ENCODE measurements at regions not wholly inside any gene's neighbourhood (a gene's known extent, or its start where the extent isn't known, plus 50 kb on each side); places are given as distances from the start of the nearest gene placed in this dataset.

DNA sequence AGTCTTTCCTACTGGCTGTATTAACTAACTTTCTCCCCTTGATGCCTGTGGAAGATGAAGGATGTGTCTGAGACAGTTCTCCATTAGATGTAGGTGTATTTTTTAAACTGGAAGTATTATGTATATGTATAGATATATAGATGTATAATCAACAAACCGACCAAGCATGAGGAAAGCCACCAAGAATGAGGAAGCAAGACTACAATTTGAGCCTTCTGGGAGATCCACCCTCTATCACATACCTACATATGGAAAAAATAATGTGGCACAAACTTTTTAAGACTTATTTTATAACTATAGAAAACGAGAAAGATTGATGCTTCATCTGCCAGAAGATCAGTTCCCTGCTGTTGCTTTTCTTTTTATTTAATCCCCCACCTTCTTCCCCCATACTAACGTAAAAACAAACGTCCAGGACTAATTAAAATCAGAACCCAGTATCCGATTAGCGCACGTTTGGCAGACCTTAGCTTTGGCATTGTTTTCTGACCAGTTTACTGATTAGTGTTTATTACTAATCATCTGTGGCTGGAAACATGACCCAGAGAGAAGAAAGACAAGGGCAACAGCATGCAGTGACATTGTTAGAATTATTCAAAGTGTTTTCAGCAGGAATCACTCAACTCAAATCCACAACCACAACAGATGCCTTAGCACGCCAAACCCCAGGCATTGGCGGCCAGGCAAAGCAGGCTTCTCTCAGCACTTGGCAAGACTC lies 490.2 kb downstream of the EBF1 start:
- H3K4me3 ChIP-seq, result no peak overlapping the region
- WGBS, result 80% methylated on average over 9 of the region's 9 CpGs
- no peaks in the 10 kb centered on the region for H3K36me3 ChIP-seq
- no peak for DNase-seq (ENCODE audit: extremely low spot score)
- intact Hi-C loops (cut with DNase I), result no loop called here
- H3K27ac ChIP-seq (replicated peaks in 1 of 4), result no peak overlapping the region
- TF ChIP-seq, protein P1, sequence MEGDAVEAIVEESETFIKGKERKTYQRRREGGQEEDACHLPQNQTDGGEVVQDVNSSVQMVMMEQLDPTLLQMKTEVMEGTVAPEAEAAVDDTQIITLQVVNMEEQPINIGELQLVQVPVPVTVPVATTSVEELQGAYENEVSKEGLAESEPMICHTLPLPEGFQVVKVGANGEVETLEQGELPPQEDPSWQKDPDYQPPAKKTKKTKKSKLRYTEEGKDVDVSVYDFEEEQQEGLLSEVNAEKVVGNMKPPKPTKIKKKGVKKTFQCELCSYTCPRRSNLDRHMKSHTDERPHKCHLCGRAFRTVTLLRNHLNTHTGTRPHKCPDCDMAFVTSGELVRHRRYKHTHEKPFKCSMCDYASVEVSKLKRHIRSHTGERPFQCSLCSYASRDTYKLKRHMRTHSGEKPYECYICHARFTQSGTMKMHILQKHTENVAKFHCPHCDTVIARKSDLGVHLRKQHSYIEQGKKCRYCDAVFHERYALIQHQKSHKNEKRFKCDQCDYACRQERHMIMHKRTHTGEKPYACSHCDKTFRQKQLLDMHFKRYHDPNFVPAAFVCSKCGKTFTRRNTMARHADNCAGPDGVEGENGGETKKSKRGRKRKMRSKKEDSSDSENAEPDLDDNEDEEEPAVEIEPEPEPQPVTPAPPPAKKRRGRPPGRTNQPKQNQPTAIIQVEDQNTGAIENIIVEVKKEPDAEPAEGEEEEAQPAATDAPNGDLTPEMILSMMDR (IDR thresholded peaks at IDR 0.05), result no peak
- TF ChIP-seq POLR2AphosphoS5 (IDR thresholded peaks at IDR 0.05), result no peak
- no peak for TF ChIP-seq EP300 (IDR thresholded peaks at IDR 0.05)
- no peak for TF ChIP-seq POLR2A (IDR thresholded peaks at IDR 0.05; ENCODE audit: low read depth)
- no peaks in the 10 kb centered on the region for H3K4me1 ChIP-seq
- H3K9me3 ChIP-seq, result no peaks in the 10 kb centered on the region
- no peaks in the 10 kb centered on the region for H3K27me3 ChIP-seq

DNA sequence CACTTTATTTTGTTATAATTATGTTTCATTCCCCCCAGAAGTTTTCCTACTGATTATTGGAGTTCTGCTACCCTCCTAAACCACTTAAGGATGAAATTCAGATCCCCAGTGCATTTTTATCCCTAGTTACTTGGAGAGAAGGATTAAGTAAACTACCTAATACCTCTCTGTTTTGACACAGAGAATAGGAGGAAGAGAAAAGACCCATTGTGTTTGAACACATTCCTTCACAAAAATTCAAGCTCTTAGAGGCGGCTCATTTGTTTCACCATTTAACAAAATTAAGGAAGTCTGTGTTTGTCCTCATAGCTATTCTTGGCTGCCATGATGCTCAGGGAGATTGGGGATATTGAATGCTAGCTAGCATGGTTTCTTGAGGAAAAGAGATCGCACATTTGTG lies 492.6 kb downstream of the EBF1 start:
- no peak for DNase-seq (ENCODE audit: extremely low spot score)
- H3K36me3 ChIP-seq, result no peaks in the 10 kb centered on the region
- H3K4me3 ChIP-seq, result no peak overlapping the region
- H3K4me1 ChIP-seq, result no peaks in the 10 kb centered on the region
- intact Hi-C loops (cut with DNase I), result no loop called here
- H3K27ac ChIP-seq (replicated peaks in 1 of 4), result no peak overlapping the region
- WGBS, result 85% methylated on average over 2 of the region's 2 CpGs
- TF ChIP-seq EP300 (IDR thresholded peaks at IDR 0.05), result no peak
- TF ChIP-seq, protein P1 (IDR thresholded peaks at IDR 0.05), result no peak
- TF ChIP-seq POLR2A (IDR thresholded peaks at IDR 0.05; ENCODE audit: low read depth), result no peak
- TF ChIP-seq POLR2AphosphoS5 (IDR thresholded peaks at IDR 0.05), result no peak
- H3K27me3 ChIP-seq, result no peaks in the 10 kb centered on the region
- no peaks in the 10 kb centered on the region for H3K9me3 ChIP-seq

DNA sequence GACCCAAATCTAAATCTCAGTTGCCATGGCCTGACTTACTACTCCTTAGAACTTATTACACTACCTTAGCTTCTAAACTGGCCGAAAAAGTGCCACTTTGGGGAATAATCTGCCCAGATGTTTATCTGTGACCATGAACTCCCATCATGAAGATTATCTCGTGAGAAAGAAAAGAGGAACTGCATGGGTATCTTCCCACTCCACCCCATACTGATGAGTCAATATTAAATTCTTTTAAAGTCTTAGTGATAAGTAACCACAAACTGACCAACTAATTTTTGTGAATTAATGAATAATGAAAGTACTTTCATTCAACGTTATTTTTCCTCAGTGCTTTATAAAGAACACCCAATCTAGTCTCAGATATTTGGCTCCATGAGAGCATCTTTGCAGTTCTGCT lies 493.5 kb downstream of the EBF1 start:
- Histone ChIP-seq H3K4me3 (no peak overlapping the region), H3K27ac (replicated peaks in 1 of 4) (no peak overlapping the region), H3K9me3 (no peaks in the 10 kb centered on the region), H3K4me1 (no peaks in the 10 kb centered on the region), H3K36me3 (no peaks in the 10 kb centered on the region), H3K27me3 (no peaks in the 10 kb centered on the region)
- no peak for TF ChIP-seq EP300 (IDR thresholded peaks at IDR 0.05)
- TF ChIP-seq POLR2AphosphoS5 (IDR thresholded peaks at IDR 0.05), result no peak
- TF ChIP-seq, protein P1 (IDR thresholded peaks at IDR 0.05), result no peak
- TF ChIP-seq POLR2A (IDR thresholded peaks at IDR 0.05; ENCODE audit: low read depth), result no peak
- intact Hi-C loops (cut with DNase I), result no loop called here
- WGBS, result 82% methylated on average over 3 of the region's 3 CpGs
- DNase-seq (ENCODE audit: extremely low spot score), result no peak

DNA sequence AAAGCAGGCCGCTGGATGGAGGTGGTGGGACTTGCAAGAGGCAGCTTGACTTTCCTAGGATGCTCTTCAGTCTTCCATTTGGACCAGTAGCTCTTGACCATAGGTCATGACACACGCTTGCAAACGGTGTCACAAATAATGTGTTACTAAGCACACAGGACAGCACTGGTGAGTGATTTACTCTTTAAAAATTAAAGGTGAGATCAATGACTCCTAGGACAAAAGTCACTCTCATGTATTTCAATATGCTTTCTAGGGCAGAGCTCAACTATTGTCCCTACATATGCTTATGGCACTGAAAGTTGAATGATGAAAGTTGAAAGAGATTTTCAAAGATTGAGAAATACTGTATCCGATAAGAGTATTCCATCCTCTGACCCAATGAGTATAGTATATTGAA lies 496.7 kb downstream of the EBF1 start:
- no peaks in the 10 kb centered on the region for H3K9me3 ChIP-seq
- no peaks in the 10 kb centered on the region for H3K36me3 ChIP-seq
- 96% methylated on average over 4 of the region's 4 CpGs for WGBS
- TF ChIP-seq, protein P1 (IDR thresholded peaks at IDR 0.05), result no peak
- TF ChIP-seq POLR2AphosphoS5 (IDR thresholded peaks at IDR 0.05) (no peak), EP300 (IDR thresholded peaks at IDR 0.05) (no peak), POLR2A (IDR thresholded peaks at IDR 0.05; ENCODE audit: low read depth) (no peak)
- no peak overlapping the region for H3K4me3 ChIP-seq
- intact Hi-C loops (cut with DNase I), result no loop called here
- H3K27ac ChIP-seq (replicated peaks in 1 of 4), result no peak overlapping the region
- DNase-seq (ENCODE audit: extremely low spot score), result no peak
- H3K4me1 ChIP-seq, result no peaks in the 10 kb centered on the region
- H3K27me3 ChIP-seq, result no peaks in the 10 kb centered on the region

DNA sequence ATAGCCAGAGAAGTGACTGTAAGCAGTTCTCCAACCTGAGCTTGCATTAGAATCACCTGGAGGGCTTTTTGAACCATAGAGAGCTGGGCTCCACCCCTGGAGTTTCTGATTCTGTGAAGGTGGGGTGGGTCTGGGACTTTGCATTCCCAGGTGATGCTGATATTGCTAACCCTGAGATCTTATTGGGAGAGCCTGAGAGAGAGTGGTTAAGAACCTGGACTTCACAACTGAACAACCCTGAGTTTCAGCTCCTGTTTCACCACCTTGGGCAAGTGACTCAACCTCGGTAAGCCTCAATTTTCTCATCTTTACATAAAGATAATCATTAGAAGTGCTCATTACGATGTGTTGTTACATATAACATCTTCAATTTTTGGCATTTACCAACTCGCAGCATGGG lies 498.6 kb downstream of the EBF1 start:
- 92% methylated on average over 3 of the region's 3 CpGs for WGBS
- intact Hi-C loops (cut with DNase I), result no loop called here

More for the DNA sequence above, 498.6 kb downstream of the EBF1 start:
- Histone ChIP-seq H3K4me1 (no peaks in the 10 kb centered on the region), H3K27me3 (no peaks in the 10 kb centered on the region), H3K27ac (replicated peaks in 1 of 4) (no peak overlapping the region), H3K4me3 (no peak overlapping the region), H3K36me3 (no peaks in the 10 kb centered on the region), H3K9me3 (no peaks in the 10 kb centered on the region)
- TF ChIP-seq, protein P1 (IDR thresholded peaks at IDR 0.05), result no peak
- TF ChIP-seq EP300 (IDR thresholded peaks at IDR 0.05) (no peak), POLR2AphosphoS5 (IDR thresholded peaks at IDR 0.05) (no peak), POLR2A (IDR thresholded peaks at IDR 0.05; ENCODE audit: low read depth) (no peak)
- DNase-seq (ENCODE audit: extremely low spot score), result no peak

Data from esophagus muscularis mucosa (tissue), 4 donors.